ENCODE measurements at regions not wholly inside any gene's neighbourhood (a gene's known extent, or its start where the extent isn't known, plus 50 kb on each side); places are given as distances from the start of the nearest gene placed in this dataset.
"Not testable (repeated sequence)": the region's sequence is repeated elsewhere in the genome, so short reads cannot be mapped to it uniquely, and the experiment has no call there.

DNA sequence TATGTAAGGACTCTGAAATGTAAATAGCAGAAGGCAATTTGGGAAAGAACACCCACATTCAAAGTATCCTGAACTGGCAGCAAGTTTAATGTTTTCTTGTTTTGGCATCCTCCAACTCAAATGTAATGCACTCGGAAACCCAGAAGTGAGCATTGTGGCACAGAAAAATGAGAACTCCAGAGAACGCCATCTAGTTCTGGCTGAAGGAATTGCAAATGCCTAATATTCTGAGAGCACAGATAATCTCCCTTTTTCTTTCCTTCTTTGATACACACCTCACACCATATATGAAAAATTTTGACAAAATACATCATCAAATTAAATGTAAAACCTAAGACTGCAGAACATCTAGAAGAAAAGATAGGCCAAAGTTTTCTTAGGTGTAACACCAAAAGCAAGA, 52.1 kb downstream of the PWWP3B start:
- no peak for DNase-seq (ENCODE audit: low spot score)

GRCh38 chrX:106243376-106243775, 75.3 kb downstream of the PWWP3B start:
- no peak for DNase-seq (ENCODE audit: low spot score)

DNA sequence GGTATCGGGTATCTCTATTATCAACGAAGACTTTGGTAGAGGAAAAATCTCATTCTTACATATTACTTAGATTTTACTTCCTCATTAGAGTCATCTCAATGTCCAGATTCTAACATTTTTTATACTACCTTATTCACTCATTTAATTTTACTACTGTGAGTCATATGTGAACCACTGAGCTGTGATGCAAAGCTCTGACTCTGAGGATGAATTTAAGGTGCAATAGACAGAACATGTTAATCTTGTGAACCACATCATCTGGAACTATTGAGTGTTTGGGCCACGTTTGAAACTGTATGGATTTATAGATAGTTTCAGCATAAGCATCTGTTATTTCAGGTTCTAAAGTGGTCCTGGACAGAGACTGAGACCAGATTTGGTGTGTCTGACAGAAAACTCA, 78.4 kb downstream of the PWWP3B start:
- DNase-seq (ENCODE audit: low spot score): no peak

DNA sequence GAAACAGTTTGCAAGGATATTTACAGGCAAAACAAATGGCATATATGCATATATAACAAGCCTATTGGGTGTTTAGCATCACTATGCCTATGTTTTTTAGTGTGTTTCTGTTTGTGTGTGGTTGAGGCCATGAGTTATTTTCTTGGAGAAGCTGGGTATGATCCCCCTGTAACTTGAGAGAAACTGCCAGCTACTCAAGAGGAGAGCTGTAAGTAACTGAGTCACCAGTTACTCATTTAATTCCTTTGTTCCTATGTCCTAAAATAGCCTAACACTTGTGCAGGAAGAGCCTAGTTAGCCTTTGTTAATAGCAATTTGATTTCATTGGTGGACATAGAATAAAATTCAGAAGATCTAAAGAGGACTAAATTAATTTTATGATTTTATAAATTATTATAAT, 79.1 kb downstream of the PWWP3B start:
- DNase-seq (ENCODE audit: low spot score): no peak

- DNase-seq (ENCODE audit: low spot score): no peak
These were observed 81.7 kb downstream of the PWWP3B start for GRCh38 chrX:106249706-106250379.

GRCh38 chrX:106263817-106264216, 95.7 kb downstream of the PWWP3B start:
- no peak for DNase-seq (ENCODE audit: low spot score)

- not testable (repeated sequence) for DNase-seq (ENCODE audit: low spot score)
These were observed 106.0 kb downstream of the PWWP3B start for GRCh38 chrX:106273947-106274587.

- not testable (repeated sequence) for DNase-seq (ENCODE audit: low spot score)
These were observed 107.1 kb downstream of the PWWP3B start for GRCh38 chrX:106275172-106275571.

DNA sequence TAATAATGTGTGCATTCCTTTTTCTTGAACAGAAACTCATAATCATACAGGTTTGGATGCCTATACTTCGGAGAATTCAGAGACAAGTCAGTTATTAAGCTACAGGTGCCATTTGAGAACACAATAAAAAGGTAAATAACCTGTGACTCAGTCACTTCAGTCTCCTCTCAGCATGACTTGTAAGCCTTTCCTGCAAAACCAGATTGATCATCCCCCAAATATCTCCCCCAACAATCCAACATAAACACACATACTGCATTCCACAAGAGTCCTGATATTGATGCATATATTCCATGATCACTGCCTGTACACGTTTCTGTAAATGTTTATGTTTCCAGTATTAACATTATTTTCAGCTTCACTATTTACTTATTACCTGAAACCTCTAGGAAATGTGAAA, 110.8 kb downstream of the PWWP3B start:
- no peak for DNase-seq (ENCODE audit: low spot score)

GRCh38 chrX:106281383-106281782, 113.3 kb downstream of the PWWP3B start:
- no peak for DNase-seq (ENCODE audit: low spot score)

GRCh38 chrX:106283841-106284240, 115.7 kb downstream of the PWWP3B start:
- no peak for DNase-seq (ENCODE audit: low spot score)

- no peak for DNase-seq (ENCODE audit: low spot score)
These were observed 116.4 kb downstream of the PWWP3B start for GRCh38 chrX:106284431-106285025.

- DNase-seq (ENCODE audit: low spot score): no peak
These were observed 118.0 kb downstream of the PWWP3B start for GRCh38 chrX:106286053-106286650.

DNA sequence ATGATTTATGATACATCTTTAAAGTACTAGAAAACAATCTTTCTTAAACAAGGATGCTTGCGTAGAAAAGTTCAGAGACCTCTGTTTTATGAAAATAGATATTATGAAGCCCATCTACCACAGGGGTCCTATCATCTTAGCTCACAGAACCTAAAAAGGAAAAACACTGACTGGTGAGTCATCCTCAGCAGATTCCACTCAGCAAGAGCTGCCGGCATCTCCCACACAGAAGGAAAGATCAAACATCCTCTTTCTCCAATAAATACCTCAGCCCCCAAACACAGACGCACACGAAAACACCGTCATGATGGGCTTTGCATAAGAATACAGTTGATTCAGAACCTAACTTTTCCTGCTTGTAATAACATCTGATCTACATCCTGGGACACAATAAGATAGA, 122.7 kb downstream of the PWWP3B start:
- not testable (repeated sequence) for DNase-seq (ENCODE audit: low spot score)

- not testable (repeated sequence) for DNase-seq (ENCODE audit: low spot score)
These were observed 123.8 kb downstream of the PWWP3B start for GRCh38 chrX:106291779-106292390.

- DNase-seq (ENCODE audit: low spot score): no peak
These were observed 132.1 kb downstream of the PWWP3B start for GRCh38 chrX:106300239-106300638.

- no peak for DNase-seq (ENCODE audit: low spot score)
These were observed 132.6 kb downstream of the PWWP3B start for GRCh38 chrX:106300656-106301055.

- DNase-seq (ENCODE audit: low spot score): no peak
These were observed 134.2 kb downstream of the PWWP3B start for GRCh38 chrX:106302304-106302703.

GRCh38 chrX:106306391-106306947, 138.4 kb downstream of the PWWP3B start:
- no peak for DNase-seq (ENCODE audit: low spot score)

DNA sequence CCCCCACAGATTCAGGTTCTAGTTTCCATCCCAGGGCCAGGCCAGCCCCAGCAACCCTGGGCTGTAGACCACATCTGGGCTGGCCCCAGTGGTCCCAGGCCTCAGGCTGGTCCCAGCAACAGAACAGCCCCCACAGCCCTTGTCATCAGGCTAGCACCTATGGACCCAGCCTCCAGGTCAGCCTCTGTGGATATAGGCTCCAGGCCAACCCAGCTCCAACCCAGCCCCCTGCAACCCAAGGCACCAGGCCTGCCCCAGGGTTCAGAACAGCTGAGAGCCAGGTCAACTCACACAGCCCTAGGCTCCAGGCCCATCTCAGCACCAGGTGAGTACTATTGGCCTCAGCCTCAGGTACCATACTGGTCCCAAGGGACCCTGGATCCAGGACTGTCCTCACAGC, 155.3 kb downstream of the PWWP3B start:
- no peak for DNase-seq (ENCODE audit: low spot score)

GRCh38 chrX:106331606-106332005, 163.5 kb downstream of the PWWP3B start:
- DNase-seq (ENCODE audit: low spot score): no peak

- no peak for DNase-seq (ENCODE audit: low spot score)
These were observed 173.7 kb downstream of the PWWP3B start for GRCh38 chrX:106341823-106342222.
